ENCODE measurements at regions not wholly inside any gene's neighbourhood (a gene's known extent, or its start where the extent isn't known, plus 50 kb on each side); places are given as distances from the start of the nearest gene placed in this dataset.

GRCh38 chr6:4614637-4615036 lies 161.6 kb upstream of the CDYL start:
- no peak for TF ChIP-seq CTCF (IDR thresholded peaks at IDR 0.05)
- no peak for TF ChIP-seq POLR2A (IDR thresholded peaks at IDR 0.05)

All from transverse colon (tissue), 3 donors.